DMS 273 treated with DMSO at 0.1 percent for 48 hours (cell line): ENCODE measurements at regions not wholly inside any gene's neighbourhood (a gene's known extent, or its start where the extent isn't known, plus 50 kb on each side); places are given as distances from the start of the nearest gene placed in this dataset.

Experiments used
- DNase-seq: peaks from one replicate; lab custom pipeline; 2025; lab: John Stamatoyannopoulos, UW

GRCh38 chr14:53215101-53215500 lies 62.0 kb upstream of the DDHD1 start:
- no peak for DNase-seq

- DNase-seq: no peak
Observed at GRCh38 chr14:53214384-53214783, 61.3 kb upstream of the DDHD1 start.

- DNase-seq: no peak
Observed at GRCh38 chr14:53213761-53214160, 60.6 kb upstream of the DDHD1 start.

- DNase-seq: no peak
Observed at GRCh38 chr14:53209370-53209769, 56.2 kb upstream of the DDHD1 start.
